A673 (cell line): ENCODE measurements at regions not wholly inside any gene's neighbourhood (a gene's known extent, or its start where the extent isn't known, plus 50 kb on each side); places are given as distances from the start of the nearest gene placed in this dataset.

Experiments
- BruUV-seq: library from RNA; stranded (reverse); fragments of 400-500 nt; replicated peaks from 2 replicates; lab custom pipeline; 2021; lab: Mats Ljungman, UMichigan
- CTCF ChIA-PET: fragments of 300-600 bp; sonication (Branson Sonifier 250); formaldehyde crosslinking; loops from one replicate; lab custom pipeline; 2022; ENCODE audit warnings: antibody characterized with exemption; lab: Charles Lee
- POLR2A ChIA-PET: fragments of 300-600 bp; sonication (Branson Sonifier 250); formaldehyde crosslinking; loops from one replicate; lab custom pipeline; 2022; ENCODE audit warnings: antibody characterized with exemption; ENCODE audit not compliant: low non-redundant PET; lab: Charles Lee
- DNase-seq: peaks from one replicate; pipeline ENCODE4 v3.0.0-alpha.2; 2015; ENCODE audit warnings: low spot score
- H3K27ac ChIP-seq: fragments of 200-600 bp; sonication (generic); 2 replicates; pipeline ENCODE4 v1.5.1; 2016; ENCODE audit warnings: mixed run types, low read depth, mild to moderate bottlenecking, mixed read lengths, antibody characterized with exemption, low read length; ENCODE audit not compliant: poor library complexity, severe bottlenecking
- H3K27me3 ChIP-seq: fragments of 200-600 bp; sonication (generic); replicated peaks from 2 replicates; pipeline ENCODE4 v1.6.1; 2017; ENCODE audit warnings: mixed run types, low read depth, mild to moderate bottlenecking, mixed read lengths, antibody characterized with exemption, low read length; ENCODE audit not compliant: insufficient read depth, poor library complexity
- H3K36me3 ChIP-seq: fragments of 200-600 bp; sonication (generic); 2 replicates; pipeline ENCODE4 v1.6.1; 2016; ENCODE audit warnings: mixed run types, mild to moderate bottlenecking, mixed read lengths, antibody characterized with exemption, low read length; ENCODE audit not compliant: insufficient read depth, poor library complexity, severe bottlenecking
- H3K4me1 ChIP-seq: fragments of 200-600 bp; sonication (generic); 2 replicates; pipeline ENCODE4 v1.6.1; 2017; ENCODE audit warnings: mixed run types, mild to moderate bottlenecking, mixed read lengths, antibody characterized with exemption, low read length; ENCODE audit not compliant: insufficient read depth, poor library complexity, severe bottlenecking
- H3K4me3 ChIP-seq: fragments of 200-600 bp; sonication (generic); 2 replicates; pipeline ENCODE4 v1.5.1; 2016; ENCODE audit warnings: low read depth, mixed run types, mild to moderate bottlenecking, mixed read lengths, low read length; ENCODE audit not compliant: poor library complexity, severe bottlenecking
- H3K9me3 ChIP-seq: fragments of 200-600 bp; sonication (generic); 2 replicates; pipeline ENCODE4 v1.6.1; 2016; ENCODE audit warnings: mixed run types, low read depth, mild to moderate bottlenecking, mixed read lengths, antibody characterized with exemption, low read length; ENCODE audit not compliant: poor library complexity, severe bottlenecking
- CTCF ChIP-seq: fragments of 300-800, 200-600 bp; sonication (generic); conservative IDR thresholded peaks from 2 replicates; pipeline ENCODE4 v1.5.1; 2017; ENCODE audit warnings: low read depth, mild to moderate bottlenecking, antibody characterized with exemption, low read length, moderate library complexity, mixed read lengths
- EZH2 ChIP-seq: fragments of 200-600 bp; sonication (generic); IDR thresholded peaks from 2 replicates; pipeline ENCODE4 v1.6.1; 2017; ENCODE audit warnings: borderline replicate concordance, low read depth, mild to moderate bottlenecking, mixed read lengths, antibody characterized with exemption, low read length; ENCODE audit not compliant: poor library complexity, severe bottlenecking
- intact Hi-C: fragments of 100-400 bp; cut with micrococcal nuclease; formaldehyde crosslinking; loops from one replicate; pipeline ENCODE4 v1.10.0; 2022; ENCODE audit not compliant: unreplicated experiment

GRCh38 chr9:29514336-29514735 lies 1941.1 kb upstream of the C9orf72 start:
- BruUV-seq = no TSS peak
- TF ChIP-seq CTCF (no peak), EZH2 (no peak)
- Histone ChIP-seq H3K27me3 (no peaks in the 10 kb centered on the region), H3K27ac (no peak overlapping the region), H3K36me3 (no peaks in the 10 kb centered on the region), H3K4me3 (no peak overlapping the region), H3K4me1 (no peaks in the 10 kb centered on the region), H3K9me3 (peaks cover 8% of the 10 kb centered on the region)
- CTCF ChIA-PET = no interaction called here
- POLR2A ChIA-PET = no interaction called here
- DNase-seq = no peak
- intact Hi-C loops = no loop called here

GRCh38 chr9:29514862-29515261 lies 1941.6 kb upstream of the C9orf72 start:
- H3K4me3 ChIP-seq = no peak overlapping the region
- no peak overlapping the region for H3K27ac ChIP-seq
- no peaks in the 10 kb centered on the region for H3K4me1 ChIP-seq
- TF ChIP-seq EZH2 (no peak), CTCF (no peak)
- BruUV-seq = no TSS peak
- H3K9me3 ChIP-seq = peaks cover 3% of the 10 kb centered on the region
- ChIA-PET CTCF (no interaction called here), POLR2A (no interaction called here)
- no peak for DNase-seq
- no peaks in the 10 kb centered on the region for H3K27me3 ChIP-seq
- intact Hi-C loops = no loop called here
- no peaks in the 10 kb centered on the region for H3K36me3 ChIP-seq

GRCh38 chr9:29548436-29548835 lies 1975.2 kb upstream of the C9orf72 start:
- intact Hi-C loops = loop anchor here (10.0 kb wide), 2 partner anchors 264 to 286 kb away; no protein-coding TSS in a partner anchor
- BruUV-seq = no TSS peak
- H3K27ac ChIP-seq = no peak overlapping the region
- POLR2A ChIA-PET = no interaction called here
- H3K9me3 ChIP-seq = peaks cover 12% of the 10 kb centered on the region
- H3K27me3 ChIP-seq = no peaks in the 10 kb centered on the region
- DNase-seq = no peak
- no peak overlapping the region for H3K4me3 ChIP-seq
- TF ChIP-seq EZH2 (no peak), CTCF (no peak)
- peaks cover 2% of the 10 kb centered on the region for H3K36me3 ChIP-seq
- no peaks in the 10 kb centered on the region for H3K4me1 ChIP-seq
- CTCF ChIA-PET = no interaction called here
